NK-92 (cell line): ENCODE measurements at regions not wholly inside any gene's neighbourhood (a gene's known extent, or its start where the extent isn't known, plus 50 kb on each side); places are given as distances from the start of the nearest gene placed in this dataset.

Experiments used
- DNase-seq: peaks from one replicate; lab custom pipeline; 2025; ENCODE audit not compliant: unreplicated experiment; lab: John Stamatoyannopoulos, UW

DNA sequence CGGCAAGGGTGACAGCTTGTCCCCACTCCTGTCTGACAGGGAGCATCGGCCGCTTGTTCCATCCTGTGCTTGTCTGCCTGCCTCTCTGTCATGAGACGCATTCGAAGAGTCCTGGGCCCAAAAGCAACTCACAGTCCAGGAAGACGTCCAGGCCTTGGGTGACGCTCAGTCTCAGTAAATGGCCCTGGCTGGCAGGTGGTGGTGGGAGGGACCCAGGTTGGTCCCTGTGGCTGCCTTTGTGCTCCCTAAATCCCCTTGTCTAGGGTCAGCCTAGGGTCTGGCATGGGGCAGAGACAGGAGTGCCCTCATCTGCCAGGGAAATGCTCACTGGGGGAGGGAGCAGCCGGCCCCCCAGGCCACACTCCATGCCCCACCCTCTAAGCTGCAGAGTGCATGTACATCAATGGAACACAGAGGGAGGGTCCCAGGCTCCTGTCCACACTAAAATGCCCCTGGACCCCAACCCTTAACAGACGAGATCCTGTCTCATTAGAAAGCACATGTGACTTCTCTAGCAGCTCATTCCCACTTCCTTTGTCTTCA is 295.2 kb upstream of the ZNF32 start:
- DNase-seq: no peak

DNA sequence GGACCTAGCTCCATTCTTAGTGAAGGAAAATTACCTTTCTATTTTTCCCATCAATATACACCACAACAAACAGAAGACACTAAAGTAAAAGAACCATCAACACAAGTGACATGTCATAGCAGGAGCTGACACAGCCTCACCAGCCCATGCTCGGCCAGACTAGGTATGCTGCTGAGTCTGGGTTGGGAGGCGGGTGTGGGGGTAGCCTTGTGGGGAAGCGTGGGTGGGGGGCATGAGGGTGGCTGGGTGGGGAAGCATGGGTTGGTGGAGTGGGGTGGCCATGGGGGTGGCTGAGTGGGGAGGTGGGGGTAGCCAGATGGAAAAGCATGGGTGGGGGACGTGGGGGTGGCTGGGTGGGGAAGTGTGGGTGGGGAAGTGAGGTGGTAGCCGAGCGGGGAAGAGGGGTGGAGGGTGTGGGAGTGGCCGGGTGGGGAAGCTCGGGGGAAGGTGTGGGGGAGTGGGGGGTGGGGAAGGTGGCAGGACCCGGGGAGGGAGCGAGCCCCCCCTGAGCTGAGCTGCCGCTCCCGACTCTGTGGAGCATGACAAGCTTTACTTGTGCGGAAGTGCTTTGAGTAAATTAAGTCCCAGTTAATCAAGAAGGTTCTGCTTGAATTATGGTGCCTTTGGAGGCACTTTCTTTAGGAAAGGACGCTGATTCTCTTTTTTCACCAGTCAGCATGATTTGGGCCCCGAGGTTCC is 294.6 kb upstream of the ZNF32 start:
- DNase-seq: no peak

DNA sequence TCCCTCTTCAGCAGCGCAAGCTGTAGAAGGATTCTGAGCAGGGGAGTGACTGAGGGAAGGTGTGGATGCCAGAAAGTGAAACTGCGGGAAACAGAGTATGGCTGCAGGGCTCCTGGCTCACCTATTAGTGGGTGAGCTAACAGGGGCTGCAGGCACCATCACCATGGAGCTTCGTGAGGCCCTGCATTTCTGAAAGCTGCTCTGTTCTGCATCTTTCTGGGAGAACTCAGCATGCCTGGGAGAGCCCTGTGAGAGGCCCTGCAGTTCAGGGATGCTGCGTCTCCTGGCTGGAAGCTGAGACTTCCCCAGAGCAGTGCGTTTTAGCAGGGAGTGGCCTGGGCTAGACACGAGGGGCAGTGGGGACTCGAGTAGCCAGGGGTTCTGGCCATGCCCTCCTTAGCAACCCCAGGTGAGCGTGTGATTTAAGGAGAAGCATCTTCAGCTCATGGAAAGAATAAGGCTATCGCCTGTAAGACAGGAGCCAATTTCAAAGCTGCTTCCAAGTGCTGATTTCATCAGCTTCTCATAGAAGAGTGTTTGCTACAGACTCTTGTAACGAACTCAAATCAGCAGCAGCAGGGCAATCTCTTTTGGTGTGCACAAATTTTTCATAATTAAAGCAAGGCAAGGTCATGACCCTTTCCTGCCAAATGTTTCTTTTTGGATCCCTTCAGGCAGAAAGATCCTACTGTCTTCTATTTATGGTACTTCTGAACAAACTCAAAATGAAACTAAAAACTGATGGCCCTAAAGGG is 293.6 kb upstream of the ZNF32 start:
- no peak for DNase-seq

DNA sequence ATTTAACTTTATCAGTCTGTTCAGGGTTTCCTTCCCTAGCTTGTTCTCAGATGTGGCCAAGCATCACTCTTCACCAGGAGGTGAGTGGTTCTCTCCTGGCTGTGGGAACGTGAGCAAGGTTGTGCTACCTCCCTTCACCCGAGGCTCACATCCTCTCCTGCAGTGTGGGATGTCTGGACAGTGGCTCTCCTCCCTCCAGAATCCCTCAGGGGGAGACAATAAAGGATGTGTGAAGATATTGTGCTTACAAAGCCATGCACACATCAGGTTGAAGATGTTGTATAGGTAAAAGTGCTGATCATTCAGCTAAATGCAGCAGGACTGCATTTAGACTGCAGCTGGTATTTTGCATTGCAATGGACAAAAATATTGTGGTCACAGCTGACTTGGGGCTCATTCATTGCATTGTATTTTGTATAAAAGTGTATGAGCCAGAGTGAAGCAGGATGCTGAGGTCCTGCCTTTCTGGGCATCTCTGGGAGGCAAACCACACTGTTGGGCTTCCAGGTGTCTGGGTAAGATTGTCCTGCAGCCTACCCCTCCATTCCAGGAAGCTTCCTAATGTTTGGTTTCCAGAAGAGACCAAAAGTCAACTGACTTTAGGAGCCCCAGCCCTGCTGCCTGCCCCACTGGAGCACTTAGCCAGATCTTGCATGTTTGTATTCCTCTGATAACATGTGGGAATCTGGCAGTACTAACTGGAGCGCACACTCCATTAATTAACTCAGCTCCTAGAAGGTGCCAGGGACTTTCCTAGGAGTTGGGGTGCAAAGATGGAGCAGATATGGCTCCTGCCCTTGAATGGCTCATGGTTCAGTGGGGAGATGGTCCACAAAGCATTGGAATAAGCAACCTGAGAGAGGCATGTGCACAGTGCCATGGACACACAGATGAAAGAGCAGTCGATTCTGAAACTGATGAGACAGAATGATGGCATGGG is 292.5 kb upstream of the ZNF32 start:
- no peak for DNase-seq

DNA sequence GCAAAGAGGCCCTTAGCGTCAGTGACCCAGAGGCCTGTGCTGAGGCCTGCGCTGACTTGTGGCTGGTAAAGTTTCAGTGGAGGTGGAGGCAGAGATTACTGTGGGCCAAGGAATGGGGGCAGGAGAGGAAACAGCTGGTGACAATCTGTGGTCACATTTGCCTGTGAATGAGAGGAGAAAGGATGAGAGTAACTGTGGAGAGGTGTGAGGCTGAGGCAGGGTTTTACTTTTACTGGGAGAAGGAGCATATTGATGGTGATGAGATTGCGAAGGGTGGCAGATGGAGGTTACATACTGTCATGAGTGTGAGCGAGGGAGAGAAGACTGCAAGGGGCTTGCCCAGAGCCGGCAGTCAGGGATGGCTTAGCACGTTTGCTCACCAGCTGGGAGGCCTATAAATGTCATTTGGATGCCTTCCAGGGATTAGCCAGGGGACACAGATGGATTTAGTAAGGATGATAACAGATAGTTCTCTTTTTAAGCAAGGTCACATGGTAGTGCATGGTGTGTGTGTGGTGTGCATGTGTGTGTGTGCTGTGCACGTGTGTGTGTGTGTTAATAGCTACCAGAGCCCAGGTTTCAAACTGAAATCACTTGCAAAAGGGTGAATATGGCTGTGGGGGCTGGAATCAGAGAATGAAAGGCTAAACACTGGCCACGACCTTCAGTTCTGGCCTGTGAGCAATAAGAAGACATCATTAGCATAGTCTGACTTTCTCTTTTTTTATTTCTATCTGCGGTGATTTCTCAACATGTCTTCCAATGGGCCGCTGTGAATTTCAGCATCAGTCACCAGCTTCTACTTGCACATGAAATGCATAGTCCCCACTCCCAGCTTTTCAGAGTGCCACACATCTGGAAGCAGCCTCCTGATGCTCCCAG is 291.5 kb upstream of the ZNF32 start:
- no peak for DNase-seq

DNA sequence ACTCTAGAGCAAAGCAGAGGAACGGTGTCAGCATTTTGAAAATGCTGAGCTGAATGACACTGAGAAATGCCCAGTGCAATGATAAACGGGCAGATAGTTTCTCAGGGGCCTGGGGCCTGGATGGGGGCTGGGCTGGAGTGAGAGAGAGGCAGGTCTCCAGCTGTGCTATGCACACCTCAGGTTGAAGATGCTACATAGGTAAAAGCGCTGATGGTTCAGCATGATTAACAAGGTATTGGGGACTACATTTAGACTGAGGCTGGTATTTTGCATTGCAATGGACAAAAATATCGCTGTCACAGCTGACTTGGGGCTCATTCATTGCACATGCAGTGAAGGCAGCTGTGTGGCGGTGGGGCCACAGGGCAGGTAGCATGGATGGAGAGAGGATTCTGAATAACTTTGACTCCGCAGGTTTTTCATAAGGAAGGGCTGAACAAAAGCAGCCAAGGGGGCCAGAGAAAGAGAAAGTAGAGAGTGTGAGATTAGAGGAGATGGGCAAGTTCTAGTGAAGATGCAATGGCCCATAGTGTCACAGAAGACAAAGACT is 290.8 kb upstream of the ZNF32 start:
- DNase-seq: no peak

DNA sequence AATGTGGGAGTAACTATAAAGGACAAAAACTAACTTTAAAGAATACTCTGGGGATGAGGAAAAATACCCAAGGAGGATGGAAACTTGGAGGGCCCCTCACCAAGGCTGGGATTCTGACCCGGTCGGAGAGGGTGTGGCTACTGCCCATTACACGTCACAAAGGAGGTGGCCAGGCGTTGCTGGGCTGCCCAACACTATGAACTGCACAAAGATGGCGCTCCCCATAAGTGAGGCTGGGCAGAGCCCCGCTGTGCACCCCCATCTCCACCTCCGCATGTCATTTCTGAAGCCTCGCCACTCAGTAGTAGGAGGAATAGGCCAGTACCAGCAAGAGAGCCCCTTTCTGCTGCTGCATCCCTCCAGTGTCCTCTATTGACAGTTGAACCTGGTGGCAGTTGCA is 290.1 kb upstream of the ZNF32 start:
- no peak for DNase-seq

DNA sequence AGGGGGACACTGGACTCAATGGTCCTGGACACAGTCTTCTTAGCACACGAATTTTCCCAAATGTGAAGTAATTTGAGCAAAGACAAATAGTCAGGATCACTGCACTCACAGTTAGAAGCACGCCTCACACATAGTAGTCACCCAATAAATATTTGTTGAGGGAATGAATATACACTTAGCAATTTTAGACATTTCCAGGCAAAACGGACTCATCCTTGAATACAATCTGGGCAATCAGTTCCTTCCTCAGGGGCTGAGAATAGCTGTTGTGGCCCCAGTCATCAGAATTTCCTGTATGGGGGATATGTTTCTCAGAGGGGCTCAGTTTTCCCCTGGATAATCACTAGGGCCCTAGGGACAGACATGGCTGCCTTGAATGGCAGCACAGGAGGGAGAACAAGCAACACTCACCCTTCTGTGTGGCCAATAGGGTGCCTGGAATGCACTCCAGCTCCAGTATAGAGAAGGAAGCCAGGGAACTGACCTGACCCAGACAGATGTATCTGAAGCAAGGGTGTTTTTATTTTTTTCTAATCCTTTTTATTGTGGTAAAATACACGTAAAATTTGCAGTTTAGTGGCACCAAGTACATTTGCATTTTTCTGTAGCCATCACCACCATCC is 282.7 kb upstream of the ZNF32 start:
- DNase-seq: no peak

DNA sequence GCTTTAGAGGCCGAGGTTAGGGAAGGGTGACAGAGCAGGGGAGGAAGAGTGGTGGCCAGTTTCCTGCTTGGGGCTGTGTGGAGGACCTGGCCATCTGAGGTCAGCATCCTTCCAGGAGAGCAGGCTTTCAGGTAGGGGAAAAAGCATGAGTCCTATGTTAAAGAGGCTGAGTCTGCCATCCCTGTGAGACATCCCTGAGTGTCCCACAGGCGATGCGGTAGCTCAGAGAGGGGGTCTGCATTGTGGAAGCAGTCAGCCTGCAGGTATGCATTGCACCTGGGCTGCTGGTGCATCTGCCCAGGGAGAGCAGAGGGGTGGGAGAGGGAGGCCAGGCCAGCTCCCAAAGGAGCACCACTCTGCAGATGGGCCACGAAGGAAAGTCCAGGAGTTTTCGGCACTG is 282.1 kb upstream of the ZNF32 start:
- DNase-seq: no peak

DNA sequence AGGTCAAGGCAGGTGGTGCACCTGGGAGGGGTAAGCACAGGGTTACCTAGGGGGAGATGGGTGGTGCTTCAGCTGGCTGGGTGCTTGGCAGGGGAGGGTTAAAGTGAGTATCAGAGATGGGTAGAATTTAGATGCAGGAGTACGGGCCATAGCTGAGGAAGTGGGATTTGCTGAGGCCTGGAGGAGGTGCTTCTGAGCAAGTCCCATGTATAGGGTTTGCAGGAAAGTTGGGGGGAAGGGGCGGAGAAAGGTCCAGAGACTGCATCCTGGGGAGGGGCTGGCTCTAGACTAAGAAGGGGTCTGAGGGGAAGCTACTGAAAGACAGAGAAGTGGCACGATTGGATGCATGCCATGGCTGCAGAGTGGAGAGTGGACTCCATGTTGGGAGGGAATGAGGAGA is 281.6 kb upstream of the ZNF32 start:
- no peak for DNase-seq

DNA sequence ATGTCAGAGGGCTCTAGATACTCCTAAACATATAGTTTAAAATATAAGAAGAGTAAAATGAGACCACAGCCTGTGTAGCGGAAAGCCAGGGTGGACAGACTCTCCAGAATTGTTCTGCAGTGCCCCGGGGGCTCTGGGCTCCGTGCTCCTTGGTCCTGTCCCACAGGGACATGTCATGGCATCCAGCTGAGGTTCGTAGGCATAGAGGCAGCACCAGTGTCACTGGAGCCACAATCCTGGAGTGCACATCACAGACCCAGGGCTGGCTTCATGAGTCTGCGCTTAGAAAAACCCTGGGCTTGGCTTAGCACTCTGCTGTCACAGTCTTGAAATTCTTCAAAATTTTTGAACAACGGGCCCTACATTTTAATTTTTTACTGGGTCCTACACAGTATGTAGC is 280.4 kb upstream of the ZNF32 start:
- no peak for DNase-seq

DNA sequence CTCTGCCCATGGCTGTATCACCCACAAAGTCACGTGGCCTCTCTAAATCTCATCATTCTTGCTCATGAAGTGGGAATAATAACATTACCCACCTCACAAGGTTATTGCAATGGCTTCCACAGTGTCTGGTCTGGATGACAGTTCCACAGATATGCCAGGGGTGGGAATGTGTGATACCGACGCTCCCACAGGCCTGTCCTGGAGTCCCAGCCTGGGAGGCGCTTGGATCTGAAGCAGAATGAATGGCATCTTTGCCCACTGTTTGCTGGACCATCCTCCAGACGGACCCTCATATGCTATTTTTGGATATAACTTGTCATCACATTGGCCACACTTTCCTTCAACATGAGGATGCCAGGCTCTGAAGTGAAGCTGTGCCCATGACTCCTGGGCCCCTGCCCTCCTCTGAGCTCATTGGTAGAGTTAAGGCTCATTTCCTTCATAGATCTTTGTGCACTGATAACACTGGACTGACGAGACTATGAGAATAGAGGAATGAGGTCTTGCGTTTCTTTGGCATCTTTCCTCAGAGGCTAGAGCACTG is 279.8 kb upstream of the ZNF32 start:
- no peak for DNase-seq

DNA sequence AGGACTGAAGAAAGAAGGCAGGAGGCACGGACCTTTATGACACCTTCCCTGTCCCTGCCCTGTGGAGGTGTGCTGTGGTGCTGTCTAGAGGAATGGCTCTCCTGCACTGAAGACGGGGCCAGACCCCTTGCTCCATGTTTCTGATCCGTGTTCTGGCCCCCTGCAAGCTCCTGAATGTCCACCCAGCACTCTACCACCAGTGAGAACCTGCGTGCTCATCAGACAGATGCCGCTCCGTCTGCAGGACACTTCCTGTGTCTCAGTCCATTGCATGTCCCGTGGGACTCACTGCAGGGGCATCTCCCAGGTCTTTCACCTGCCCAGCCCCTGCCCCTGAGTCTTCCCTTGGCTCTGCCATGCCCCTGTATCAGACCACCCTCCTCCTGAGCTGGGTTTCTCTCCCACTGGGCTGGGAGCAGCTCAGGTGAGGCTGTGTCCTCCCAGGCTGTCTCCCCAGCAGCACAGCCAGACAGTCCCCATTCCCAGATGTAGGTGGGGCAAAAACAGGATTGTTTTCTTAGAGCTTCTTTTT is 278.3 kb upstream of the ZNF32 start:
- no peak for DNase-seq

DNA sequence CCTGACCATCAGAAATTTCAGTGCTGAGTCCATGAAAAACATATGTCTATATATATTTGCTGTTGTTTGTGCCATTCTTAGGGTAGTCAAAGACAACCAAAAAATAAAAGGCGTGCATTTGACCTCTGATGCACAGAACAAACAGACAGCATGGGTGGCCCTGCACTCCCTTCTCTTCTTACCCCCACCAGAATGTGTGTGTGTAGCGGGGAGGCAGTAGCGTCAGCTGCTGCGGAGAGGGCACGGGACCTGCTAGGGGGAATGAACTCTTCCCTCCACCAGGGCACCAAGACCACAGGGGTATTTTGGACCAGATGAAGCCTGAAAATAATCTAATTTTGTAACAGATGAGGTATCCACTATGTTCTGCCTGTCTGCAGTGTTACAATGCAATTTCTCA is 277.7 kb upstream of the ZNF32 start:
- no peak for DNase-seq

DNA sequence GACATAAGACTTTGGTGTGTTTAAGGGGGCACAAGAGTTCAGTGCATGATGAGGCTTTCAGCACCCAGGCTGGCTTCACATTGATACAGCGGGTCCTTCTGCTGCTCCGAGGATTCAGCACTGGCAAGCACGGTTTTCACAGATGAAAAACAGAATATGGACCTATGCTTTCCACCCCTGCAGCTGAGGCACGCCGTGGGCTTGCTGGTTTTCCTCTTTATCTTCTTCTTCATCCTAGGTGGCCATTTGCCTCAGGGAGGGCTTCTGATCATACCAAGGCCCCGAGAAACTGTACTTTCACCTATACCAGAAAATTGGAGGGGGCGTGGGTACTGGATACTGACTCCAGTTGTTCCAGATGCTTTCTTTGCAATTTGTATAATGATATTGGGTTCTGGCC is 277.1 kb upstream of the ZNF32 start:
- no peak for DNase-seq

DNA sequence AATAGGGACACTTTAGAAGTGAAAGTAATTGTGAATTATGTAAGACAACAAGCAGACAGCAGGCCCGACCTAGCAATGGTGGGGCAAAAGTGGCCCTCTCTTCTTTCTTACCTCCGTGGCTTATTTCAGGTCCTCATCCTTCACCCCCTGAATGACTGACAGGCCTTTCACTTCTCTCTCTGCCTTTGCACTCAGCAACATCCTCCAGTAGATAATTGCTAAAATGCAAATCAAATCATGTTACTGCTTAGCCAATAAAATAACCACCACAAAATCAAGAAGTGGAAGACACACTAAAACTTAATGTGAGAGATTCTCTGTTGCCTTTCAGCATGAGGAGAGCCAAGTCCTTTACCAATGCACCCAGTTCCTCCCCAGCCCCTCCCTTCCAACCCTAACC is 274.6 kb upstream of the ZNF32 start:
- no peak for DNase-seq

DNA sequence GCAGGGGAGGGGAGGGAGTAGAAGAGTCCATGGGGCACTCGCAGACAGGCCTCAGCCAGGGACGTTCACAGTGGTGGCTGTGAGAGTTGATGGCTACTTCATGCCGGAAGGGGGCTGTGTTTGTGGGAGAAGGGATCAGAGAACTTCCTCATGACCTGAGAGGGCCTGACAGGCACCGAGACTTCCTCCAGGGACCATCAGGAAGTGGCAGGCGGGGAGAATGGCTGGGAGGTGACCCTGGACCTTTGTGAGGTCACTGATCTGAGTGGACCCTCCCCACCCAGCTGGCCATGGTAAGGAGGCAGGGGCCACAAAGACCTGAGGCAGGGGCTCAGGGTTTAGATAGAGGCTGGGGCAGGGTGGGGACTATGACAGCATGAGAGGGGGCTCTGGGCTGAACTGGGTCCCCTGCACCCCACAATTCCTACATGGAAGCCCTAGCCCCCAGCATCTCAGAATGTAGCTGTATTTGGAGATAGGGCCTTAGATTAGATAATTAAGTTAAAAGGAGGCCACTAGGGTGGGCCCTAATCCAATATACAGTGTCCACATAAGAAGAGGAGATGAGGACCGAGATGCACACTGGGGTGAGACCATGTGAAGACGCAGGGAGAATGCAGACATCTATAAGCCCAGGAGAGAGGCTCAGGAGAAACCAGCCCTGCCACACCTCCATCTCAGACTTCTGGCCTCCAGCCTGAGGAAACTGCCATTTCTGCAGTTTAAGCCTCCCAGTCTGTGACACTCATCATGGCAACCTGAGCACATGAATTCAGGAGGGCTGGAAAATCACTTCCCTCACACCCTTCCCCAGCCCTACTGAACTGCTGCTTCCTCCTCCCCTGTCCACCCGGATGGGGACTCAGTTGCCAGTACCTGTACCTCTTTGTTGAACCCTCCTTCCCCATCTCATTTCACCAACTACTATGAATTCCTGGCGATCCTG is 273.9 kb upstream of the ZNF32 start:
- no peak for DNase-seq

DNA sequence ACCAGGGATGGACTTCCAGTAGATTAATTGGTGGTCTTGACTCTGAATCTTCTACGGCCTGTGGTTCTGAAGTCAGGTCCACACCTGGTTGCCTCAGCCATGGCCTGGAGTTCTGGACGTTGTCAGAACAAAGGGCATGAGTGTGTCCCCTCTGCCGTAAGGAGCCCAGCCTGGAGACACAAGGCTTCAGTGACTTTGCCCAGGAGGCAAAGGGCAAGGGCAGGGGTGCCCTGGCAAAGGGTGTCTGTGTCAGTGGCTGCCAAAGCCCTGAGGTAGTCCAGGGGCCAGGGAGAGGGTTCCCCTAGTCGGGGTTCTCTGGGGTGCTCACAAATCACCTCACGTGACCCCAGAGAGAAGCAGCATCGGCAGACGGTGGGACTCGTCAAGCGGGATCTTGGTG is 273.2 kb upstream of the ZNF32 start:
- no peak for DNase-seq
